Large intestine (tissue), 3 donors: ENCODE measurements at regions not wholly inside any gene's neighbourhood (a gene's known extent, or its start where the extent isn't known, plus 50 kb on each side); places are given as distances from the start of the nearest gene placed in this dataset.
"Not testable (repeated sequence)": the region's sequence is repeated elsewhere in the genome, so short reads cannot be mapped to it uniquely, and the experiment has no call there.

ENCODE experiments used
- DNase-seq, 2 donors: peaks; one replicate each; pipeline versions ENCODE4 v3.0.0 to v3.0.0-alpha.2; 2013
- H3K27ac ChIP-seq: one replicate; pipeline ENCODE4 v1.5.1; 2013; ENCODE audit warnings: low read length
- H3K27me3 ChIP-seq: 2 replicates; pipeline ENCODE4 v1.6.1; 2013; ENCODE audit warnings: low read length; ENCODE audit not compliant: control insufficient read depth, insufficient read depth
- H3K36me3 ChIP-seq: 2 replicates; pipeline ENCODE4 v1.6.1; 2013; ENCODE audit warnings: low read length; ENCODE audit not compliant: control insufficient read depth, insufficient read depth
- H3K4me1 ChIP-seq: one replicate; pipeline ENCODE4 v1.6.1; 2013; ENCODE audit warnings: low read length; ENCODE audit not compliant: control insufficient read depth, insufficient read depth
- H3K4me3 ChIP-seq: one replicate; pipeline ENCODE4 v1.5.1; 2013; ENCODE audit warnings: low read length
- H3K9me3 ChIP-seq: one replicate; pipeline ENCODE4 v1.6.1; 2013; ENCODE audit warnings: mild to moderate bottlenecking, low read depth, low read length, moderate library complexity; ENCODE audit not compliant: control insufficient read depth
- WGBS: methylation state at CpG from one replicate; pipeline ENCODE4 v1.1.5; 2013; ENCODE audit warnings: low lambda C conversion rate; ENCODE audit not compliant: insufficient coverage; 5-methylcytosine and 5-hydroxymethylcytosine counted together

DNA sequence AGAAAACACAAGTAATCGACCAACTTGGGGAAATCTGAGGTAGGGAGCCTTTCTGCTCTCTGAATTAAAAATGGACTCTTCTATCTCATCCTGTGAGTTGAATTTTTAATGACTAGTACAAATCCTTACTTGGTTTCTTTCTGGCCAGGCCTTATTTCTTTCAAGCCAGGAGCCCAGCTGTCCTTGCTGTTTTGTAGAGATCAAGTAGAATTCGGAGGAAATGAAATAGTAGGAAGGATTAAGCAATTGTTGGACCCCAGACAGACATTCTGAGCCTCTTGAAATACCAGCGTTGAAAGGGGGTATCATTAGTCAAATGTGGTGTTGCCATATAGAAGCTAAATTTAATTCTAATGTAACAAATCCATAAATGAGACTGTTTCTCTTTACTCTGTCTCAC lies 53.7 kb upstream of the SMIM15 start:
- no CpG with 5 or more reads among the region's 3 CpGs for WGBS

DNA sequence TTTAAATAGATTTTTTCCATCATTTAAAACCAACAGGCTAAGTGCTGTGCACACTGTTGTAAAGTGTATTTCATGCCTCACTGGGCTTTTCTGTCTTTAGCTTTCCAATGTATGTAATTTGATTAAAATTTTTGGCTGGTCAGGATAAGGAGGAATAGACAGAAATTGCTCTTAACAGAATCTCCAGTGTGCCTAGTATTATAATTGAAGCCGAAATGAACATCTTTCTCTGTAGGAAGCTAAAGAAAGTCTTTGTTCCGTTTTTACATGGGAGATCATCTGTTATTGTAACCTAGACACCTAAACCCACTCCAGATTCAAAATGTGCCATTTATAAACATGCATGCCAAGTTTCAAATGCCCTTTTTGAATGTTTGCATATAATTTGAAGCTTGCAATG lies 54.5 kb upstream of the SMIM15 start:
- Histone ChIP-seq H3K4me1 (no peaks in the 10 kb centered on the region), H3K27me3 (no peaks in the 10 kb centered on the region), H3K36me3 (no peaks in the 10 kb centered on the region), H3K4me3 (no peak overlapping the region), H3K9me3 (no peaks in the 10 kb centered on the region), H3K27ac (no peak overlapping the region)
- WGBS: no CpG with 5 or more reads among the region's 2 CpGs
- no peak for DNase-seq

More for the DNA sequence above, 53.7 kb upstream of the SMIM15 start:
- Histone ChIP-seq H3K27ac (no peak overlapping the region), H3K4me3 (no peak overlapping the region), H3K9me3 (no peaks in the 10 kb centered on the region), H3K4me1 (no peaks in the 10 kb centered on the region), H3K36me3 (no peaks in the 10 kb centered on the region), H3K27me3 (no peaks in the 10 kb centered on the region)
- DNase-seq: no peak

DNA sequence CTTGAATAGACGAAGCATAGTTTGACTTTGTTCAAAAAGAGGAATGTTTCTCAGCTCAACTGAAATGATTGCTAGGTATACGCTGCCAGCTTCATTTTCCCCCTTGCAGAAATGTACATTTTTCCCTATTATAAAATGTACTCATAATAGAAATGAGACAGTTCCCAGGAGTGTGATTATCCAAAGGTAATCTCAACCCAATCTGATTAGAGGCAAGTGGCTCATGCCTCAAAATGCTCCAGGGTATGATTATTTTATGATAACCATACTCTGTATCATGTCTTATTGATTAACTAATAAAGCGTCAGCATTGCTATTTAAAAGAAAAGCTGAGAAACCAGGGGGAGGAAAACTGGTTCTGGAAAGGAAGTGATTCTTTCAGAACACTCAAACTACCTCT lies 54.9 kb upstream of the SMIM15 start:
- Histone ChIP-seq H3K4me1 (no peaks in the 10 kb centered on the region), H3K4me3 (no peak overlapping the region), H3K9me3 (no peaks in the 10 kb centered on the region), H3K27ac (no peak overlapping the region), H3K36me3 (no peaks in the 10 kb centered on the region), H3K27me3 (no peaks in the 10 kb centered on the region)
- no peak for DNase-seq
- WGBS: no CpG with 5 or more reads among the region's 3 CpGs

DNA sequence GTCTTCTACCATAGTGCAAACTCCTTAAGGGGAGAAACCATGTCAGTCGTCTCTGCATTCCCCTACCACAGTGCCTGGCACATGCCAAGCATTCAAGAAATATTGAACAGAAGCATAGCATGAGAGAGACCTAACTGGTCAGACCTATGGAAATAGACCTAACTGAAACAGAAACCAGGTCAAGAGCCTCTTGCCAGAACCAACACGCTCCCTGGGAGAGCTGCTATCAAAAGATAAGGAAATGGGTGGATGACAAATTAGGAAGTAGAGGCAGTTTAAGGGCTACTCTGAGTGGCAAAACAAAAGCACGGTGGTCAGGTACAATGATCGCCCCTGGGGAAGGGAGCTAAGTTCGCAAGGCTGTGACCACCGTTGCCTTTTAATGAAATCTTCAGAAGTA lies 66.0 kb upstream of the SMIM15 start:
- H3K27me3 ChIP-seq: no peaks in the 10 kb centered on the region
- no peaks in the 10 kb centered on the region for H3K4me1 ChIP-seq
- H3K4me3 ChIP-seq: no peak overlapping the region
- no peak overlapping the region for H3K27ac ChIP-seq
- H3K9me3 ChIP-seq: no peaks in the 10 kb centered on the region
- H3K36me3 ChIP-seq: no peaks in the 10 kb centered on the region
- no CpG with 5 or more reads among the region's 6 CpGs for WGBS
- DNase-seq: no peak

DNA sequence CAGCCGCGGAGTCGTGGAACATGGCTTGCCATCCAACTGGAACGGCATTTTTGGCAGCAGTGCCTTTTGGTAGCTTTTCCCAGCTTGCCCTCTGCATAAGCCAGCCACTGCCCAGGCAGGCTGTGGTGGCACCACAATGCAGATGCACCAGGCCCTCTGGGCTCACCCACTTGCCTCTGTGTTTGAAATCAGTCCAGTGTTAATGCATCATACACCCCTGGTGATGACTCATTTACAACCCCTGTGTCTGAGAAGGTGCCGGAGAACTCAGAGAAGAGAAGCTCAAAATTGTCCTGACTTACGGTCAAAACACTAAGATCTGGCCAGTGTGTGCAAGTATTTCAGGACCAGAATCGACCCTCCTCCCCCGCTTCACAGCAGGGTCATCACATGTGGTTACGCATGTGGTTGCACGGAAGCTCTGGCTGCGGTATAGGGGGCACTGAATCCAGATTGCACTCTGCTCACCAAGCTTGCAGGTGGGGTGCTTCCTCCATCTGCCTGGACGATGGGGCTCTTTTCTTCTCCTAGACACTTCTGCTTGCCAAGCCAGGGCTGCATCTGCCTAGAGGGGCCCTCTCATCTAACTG lies 66.5 kb upstream of the SMIM15 start:
- Histone ChIP-seq H3K27me3 (no peaks in the 10 kb centered on the region), H3K4me1 (no peaks in the 10 kb centered on the region), H3K36me3 (no peaks in the 10 kb centered on the region), H3K9me3 (no peaks in the 10 kb centered on the region), H3K4me3 (no peak overlapping the region), H3K27ac (no peak overlapping the region)
- no CpG with 5 or more reads among the region's 12 CpGs for WGBS
- DNase-seq: no peak

DNA sequence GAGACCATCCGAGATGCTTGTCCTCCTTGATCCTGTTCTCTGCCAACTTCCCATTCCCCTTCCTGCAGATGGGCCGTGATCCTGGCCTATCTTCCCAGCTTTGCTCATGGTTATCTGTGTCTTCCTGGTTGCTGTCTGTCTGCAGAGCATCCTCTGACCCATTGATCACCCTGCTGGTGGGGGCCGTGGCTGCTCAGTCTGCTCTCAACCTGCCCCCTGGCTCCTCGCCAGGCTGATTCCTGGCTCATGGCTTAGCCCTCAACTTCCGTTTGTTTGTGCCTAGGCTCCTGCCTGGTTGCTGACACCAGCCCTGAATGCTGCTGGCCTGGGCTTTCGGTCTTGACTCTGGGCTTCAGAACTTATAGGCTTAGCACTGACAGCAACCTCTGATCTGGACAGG lies 67.1 kb upstream of the SMIM15 start:
- H3K4me3 ChIP-seq: no peak overlapping the region
- WGBS: no CpG with 5 or more reads among the region's 6 CpGs
- no peaks in the 10 kb centered on the region for H3K9me3 ChIP-seq
- no peaks in the 10 kb centered on the region for H3K4me1 ChIP-seq
- no peak for DNase-seq
- H3K27me3 ChIP-seq: no peaks in the 10 kb centered on the region
- H3K27ac ChIP-seq: no peak overlapping the region
- H3K36me3 ChIP-seq: no peaks in the 10 kb centered on the region

DNA sequence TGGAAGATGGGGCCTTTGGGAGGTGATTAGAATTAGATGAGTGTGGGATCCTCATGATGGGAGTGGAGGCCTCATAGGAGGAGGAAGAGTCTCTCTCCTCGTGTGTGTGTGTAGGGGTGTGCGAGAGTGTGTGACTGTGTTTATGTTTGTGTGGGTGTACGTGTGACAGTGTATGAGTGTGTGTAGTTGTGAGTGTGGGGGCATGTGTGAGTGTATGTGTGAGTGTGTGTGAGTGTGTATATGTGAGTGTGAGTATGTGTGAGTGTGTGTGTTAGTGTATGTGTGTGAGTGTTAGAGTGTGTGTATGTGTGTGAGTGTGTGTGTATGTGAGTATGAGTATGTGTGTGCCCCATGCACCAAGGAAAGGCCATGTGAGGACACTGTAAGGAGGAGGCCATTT lies 68.2 kb upstream of the SMIM15 start:
- no CpG with 5 or more reads among the region's 3 CpGs for WGBS
- no peaks in the 10 kb centered on the region for H3K27me3 ChIP-seq
- no peaks in the 10 kb centered on the region for H3K36me3 ChIP-seq
- no peak overlapping the region for H3K27ac ChIP-seq
- H3K4me1 ChIP-seq: no peaks in the 10 kb centered on the region
- no peaks in the 10 kb centered on the region for H3K9me3 ChIP-seq
- DNase-seq: no peak
- no peak overlapping the region for H3K4me3 ChIP-seq

DNA sequence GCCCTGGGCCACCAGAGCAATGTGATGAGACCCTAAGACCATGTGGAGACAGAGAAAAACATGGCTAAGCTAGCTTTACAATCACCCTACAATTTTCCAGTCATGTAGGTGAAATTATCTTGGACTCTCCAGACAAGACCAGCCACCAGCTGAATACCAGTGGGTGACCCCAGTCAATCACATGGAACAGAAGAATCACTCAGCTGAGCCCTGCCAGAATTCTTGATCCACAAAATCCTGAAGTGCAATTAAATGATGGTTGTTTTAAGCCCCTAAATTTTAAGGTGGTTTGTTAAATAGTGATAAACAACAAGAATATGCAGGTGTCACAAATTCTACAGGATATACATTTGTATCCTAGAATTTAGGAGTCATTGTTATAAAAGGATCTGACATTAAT lies 69.5 kb upstream of the SMIM15 start:
- no peak overlapping the region for H3K27ac ChIP-seq
- no peak for DNase-seq

DNA sequence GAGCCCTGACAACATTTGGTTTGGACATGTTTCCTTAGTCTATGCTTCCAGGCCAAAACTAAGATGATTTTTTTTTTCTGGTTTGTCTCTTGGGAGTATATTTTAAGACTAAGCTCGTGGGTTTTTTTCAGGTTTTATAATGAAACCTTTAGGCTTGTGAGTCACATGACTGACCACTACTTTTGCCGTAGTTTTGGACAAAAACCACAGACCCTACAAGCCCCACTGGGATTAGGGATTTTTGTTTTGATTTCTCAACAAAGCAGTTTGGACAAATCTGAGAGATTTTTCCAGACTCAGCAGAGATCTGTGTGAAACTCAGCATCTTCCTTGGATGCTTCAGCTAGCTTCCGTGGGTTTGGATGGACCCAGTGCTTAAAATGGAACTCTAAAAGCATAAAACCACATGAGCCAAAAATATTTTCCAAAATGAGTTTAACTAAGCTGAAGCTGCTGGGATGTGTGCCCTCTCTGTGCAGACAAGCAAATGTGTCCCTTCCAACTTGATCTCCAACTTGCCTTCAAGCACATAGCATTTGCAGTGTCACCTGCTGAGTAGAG lies 70.3 kb upstream of the SMIM15 start:
- Histone ChIP-seq H3K4me1 (no peaks in the 10 kb centered on the region), H3K27ac (no peak overlapping the region), H3K9me3 (no peaks in the 10 kb centered on the region), H3K36me3 (no peaks in the 10 kb centered on the region), H3K4me3 (no peak overlapping the region), H3K27me3 (no peaks in the 10 kb centered on the region)
- no peak for DNase-seq
- WGBS: no CpG with 5 or more reads among the region's 3 CpGs

More for the DNA sequence above, 69.5 kb upstream of the SMIM15 start:
- H3K27me3 ChIP-seq: no peaks in the 10 kb centered on the region
- no peaks in the 10 kb centered on the region for H3K36me3 ChIP-seq
- H3K9me3 ChIP-seq: no peaks in the 10 kb centered on the region
- H3K4me1 ChIP-seq: no peaks in the 10 kb centered on the region
- no peak overlapping the region for H3K4me3 ChIP-seq

DNA sequence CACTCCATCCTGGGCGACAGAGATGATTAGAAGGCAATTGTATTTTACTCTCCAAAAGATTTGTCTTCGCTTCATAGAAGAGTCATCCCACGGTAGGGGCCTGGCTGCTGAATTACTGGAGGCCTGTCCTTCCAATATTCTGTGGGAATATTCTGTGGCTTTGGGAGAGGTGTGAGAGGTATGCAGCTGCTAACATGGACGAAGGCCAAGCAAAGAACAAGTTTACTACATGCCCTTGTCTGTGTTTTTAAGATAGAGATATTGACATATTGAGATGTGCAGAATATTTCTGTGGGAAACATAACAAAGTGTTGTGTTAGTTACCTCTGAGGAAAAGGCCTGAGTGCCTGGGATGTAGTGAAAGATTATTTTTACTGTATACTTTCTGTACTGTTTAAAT lies 71.8 kb upstream of the SMIM15 start:
- Histone ChIP-seq H3K9me3 (no peaks in the 10 kb centered on the region), H3K4me1 (no peaks in the 10 kb centered on the region), H3K27ac (no peak overlapping the region), H3K27me3 (no peaks in the 10 kb centered on the region), H3K4me3 (no peak overlapping the region), H3K36me3 (no peaks in the 10 kb centered on the region)
- no CpG with 5 or more reads among the region's 4 CpGs for WGBS
- no peak for DNase-seq

DNA sequence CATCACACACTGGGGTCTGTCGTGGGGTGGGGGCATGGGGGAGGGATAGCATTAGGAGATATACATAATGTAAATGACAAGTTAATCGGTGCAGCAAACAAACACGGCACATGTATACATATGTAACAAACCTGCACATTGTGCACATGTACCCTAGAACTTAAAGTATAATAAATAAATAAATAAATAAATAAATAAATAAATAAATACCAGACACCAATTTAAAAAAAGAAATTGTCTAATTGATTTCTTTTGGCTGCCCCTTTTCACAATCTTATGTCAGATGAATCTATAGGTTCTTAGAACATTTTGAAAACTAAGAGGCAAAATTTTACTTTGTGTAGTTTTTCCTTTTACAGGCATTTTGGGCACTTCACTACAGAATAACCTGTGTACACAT lies 74.4 kb upstream of the SMIM15 start:
- H3K4me3 ChIP-seq, DNase-seq, H3K27me3 ChIP-seq, H3K9me3 ChIP-seq, H3K4me1 ChIP-seq, H3K27ac ChIP-seq, H3K36me3 ChIP-seq: not testable (repeated sequence)
- WGBS: no CpG with 5 or more reads among the region's 3 CpGs
